B cell (primary cell): ENCODE measurements at regions not wholly inside any gene's neighbourhood (a gene's known extent, or its start where the extent isn't known, plus 50 kb on each side); places are given as distances from the start of the nearest gene placed in this dataset.

Experiments
- ATAC-seq: fragments of 200-7000 bp; cut with Tn5 transposase; one replicate; pipeline ENCODE4 v1.10.0; 2021; ENCODE audit warnings: low read depth, mild to moderate bottlenecking, moderate number of reproducible peaks, moderate library complexity
- CTCF ChIA-PET: fragments of 350-600 bp; sonication (Branson Sonifier 250); formaldehyde crosslinking; loops from one replicate; lab custom pipeline; 2021; ENCODE audit warnings: antibody characterized with exemption, inconsistent platforms; lab: Charles Lee
- POLR2A ChIA-PET: fragments of 350-600 bp; sonication (Branson Sonifier 250); formaldehyde crosslinking; loops from one replicate; lab custom pipeline; 2021; ENCODE audit warnings: antibody characterized with exemption; lab: Charles Lee
- DNase-seq: peaks from one replicate; pipeline ENCODE4 v3.0.0; 2013
- H2AFZ ChIP-seq: 2 replicates; pipeline ENCODE4 v1.6.1; 2012; ENCODE audit warnings: mild to moderate bottlenecking, low read depth, low read length; ENCODE audit not compliant: insufficient read depth, poor library complexity, severe bottlenecking
- H3K27ac ChIP-seq, 2 donors: 1 replicate in 1 of 2; 2 replicates in 1 of 2; pipeline ENCODE4 v1.5.1; 2012 to 2013; ENCODE audit warnings: low read length in 2 of 2, mild to moderate bottlenecking in 2 of 2, moderate library complexity in 1 of 2
- H3K27me3 ChIP-seq, 4 experiments: fragments of 200-600 bp in 1 of 4; sonication (generic) in 1 of 4; replicated peaks in 1 of 4; 1 replicate in 2 of 4; 2 replicates in 2 of 4; pipeline versions ENCODE4 v1.6.1 to v1.7.0; 2013 to 2016; ENCODE audit warnings: low read length in 3 of 4, mild to moderate bottlenecking in 2 of 4, mixed read lengths in 1 of 4, moderate library complexity in 1 of 4; ENCODE audit not compliant: insufficient read depth in 4 of 4, control insufficient read depth in 3 of 4; ENCODE audit errors: control extremely low read depth in 1 of 4
- H3K36me3 ChIP-seq, 2 experiments: replicated peaks in 1 of 2; 1 replicate in 1 of 2; 2 replicates in 1 of 2; pipeline versions ENCODE4 v1.6.1 to v1.7.1; 2013; ENCODE audit warnings: low read length in 1 of 2; ENCODE audit not compliant: insufficient read depth in 2 of 2, control insufficient read depth in 1 of 2; ENCODE audit errors: control extremely low read depth in 1 of 2, extremely low read depth in 1 of 2
- H3K4me1 ChIP-seq, 2 donors: fragments of 200-600 bp in 1 of 2; sonication (generic) in 1 of 2; 1 replicate in 1 of 2; 2 replicates in 1 of 2; pipeline versions ENCODE4 v1.5.1 to v1.6.1; 2013 to 2017; ENCODE audit warnings: low read length in 2 of 2; ENCODE audit not compliant: control insufficient read depth in 2 of 2, insufficient read depth in 2 of 2
- H3K4me2 ChIP-seq: replicated peaks from 2 replicates; pipeline ENCODE3; 2012; ENCODE audit warnings: mild to moderate bottlenecking, low read depth, low read length; ENCODE audit not compliant: poor library complexity, severe bottlenecking
- H3K4me3 ChIP-seq, 5 experiments: fragments of 200-600 bp in 1 of 5; sonication (generic) in 1 of 5; 1 replicate in 3 of 5; 2 replicates in 2 of 5; pipeline versions ENCODE4 v1.5.1 to v1.7.0; 2011 to 2016; ENCODE audit warnings: low read length in 4 of 5, mild to moderate bottlenecking in 4 of 5, low read depth in 2 of 5, control low read depth in 1 of 5, moderate library complexity in 1 of 5; ENCODE audit not compliant: insufficient read depth in 1 of 5; ENCODE audit errors: control extremely low read depth in 1 of 5, extremely low read depth in 1 of 5
- H3K79me2 ChIP-seq: fragments of 200-600 bp; sonication (generic); one replicate; pipeline ENCODE4 v1.6.0; 2016; ENCODE audit warnings: low read length; ENCODE audit not compliant: control insufficient read depth, insufficient read depth
- H3K9ac ChIP-seq: fragments of 200-600 bp; sonication (generic); 2 replicates; pipeline ENCODE4 v1.6.1; 2017; ENCODE audit warnings: mild to moderate bottlenecking, low read length, moderate library complexity
- H3K9me3 ChIP-seq, 3 donors: one replicate each; pipeline versions ENCODE4 v1.6.1 to v1.7.1; 2013; ENCODE audit warnings: low read length in 2 of 3; ENCODE audit not compliant: control insufficient read depth in 2 of 3, insufficient read depth in 1 of 3; ENCODE audit errors: control extremely low read depth in 1 of 3
- H4K20me1 ChIP-seq: 2 replicates; pipeline ENCODE4 v1.6.0; 2012; ENCODE audit warnings: mild to moderate bottlenecking, low read length; ENCODE audit not compliant: insufficient read depth, control insufficient read depth, poor library complexity, severe bottlenecking
- H3K27ac Mint-ChIP-seq: one replicate; pipeline ENCODE4 v1.8.0; 2021; ENCODE audit warnings: mixed read lengths
- H3K27me3 Mint-ChIP-seq: one replicate; pipeline ENCODE4 v1.8.0; 2021; ENCODE audit warnings: mixed read lengths
- H3K4me1 Mint-ChIP-seq: one replicate; pipeline ENCODE4 v1.8.0; 2021; ENCODE audit warnings: mixed read lengths
- H3K4me3 Mint-ChIP-seq: one replicate; pipeline ENCODE4 v1.8.0; 2021; ENCODE audit warnings: mixed read lengths
- H3K9me3 Mint-ChIP-seq: one replicate; pipeline ENCODE4 v1.8.0; 2022; ENCODE audit warnings: mixed read lengths; ENCODE audit not compliant: insufficient read depth
- EZH2 ChIP-seq: IDR thresholded peaks from 2 replicates; pipeline ENCODE4 v1.6.1; 2012; ENCODE audit warnings: borderline replicate concordance, low read depth, mild to moderate bottlenecking, moderate library complexity, low read length; ENCODE audit not compliant: insufficient read depth, poor library complexity, severe bottlenecking
- WGBS: methylation state at CpG from one replicate; pipeline ENCODE4 v1.1.5; 2013; ENCODE audit warnings: missing lambda C conversion rate; ENCODE audit not compliant: insufficient coverage; 5-methylcytosine and 5-hydroxymethylcytosine counted together
- intact Hi-C: fragments of 100-400 bp; cut with micrococcal nuclease; formaldehyde crosslinking; loops from one replicate; pipeline ENCODE4 v1.10.0; 2022
- TF ChIP-seq, protein P1 (sequence below): fragments of 200-600 bp; IDR thresholded peaks from one replicate; pipeline ENCODE4 v1.8.0; 2022; ENCODE audit warnings: antibody characterized with exemption, mild to moderate bottlenecking

DNA sequence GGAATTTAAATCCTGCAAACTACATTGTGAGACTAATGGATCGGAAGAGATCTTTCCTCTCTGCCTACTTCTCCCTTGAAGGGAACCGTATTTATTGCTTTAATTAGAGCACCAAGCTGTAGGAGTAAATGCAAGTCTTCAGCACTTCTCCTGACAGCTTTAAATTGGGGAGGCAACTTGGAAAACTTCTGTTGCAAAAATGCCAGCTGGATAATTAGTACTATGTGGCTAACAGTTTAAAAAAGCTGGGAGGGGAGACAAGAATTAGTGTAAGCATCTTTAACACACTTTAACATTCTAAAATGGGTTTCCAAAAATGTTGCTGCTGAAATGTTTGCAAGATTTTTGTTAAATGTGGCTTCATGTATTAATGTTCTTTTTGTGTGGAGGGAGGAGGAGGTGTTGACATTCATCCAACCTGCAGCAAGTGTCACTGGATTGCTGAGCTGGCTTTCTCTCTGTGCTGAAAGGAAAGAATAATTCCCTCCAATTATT, 108.5 kb downstream of the PCTP start:
- TF ChIP-seq EZH2: no peak
- TF ChIP-seq, protein P1, sequence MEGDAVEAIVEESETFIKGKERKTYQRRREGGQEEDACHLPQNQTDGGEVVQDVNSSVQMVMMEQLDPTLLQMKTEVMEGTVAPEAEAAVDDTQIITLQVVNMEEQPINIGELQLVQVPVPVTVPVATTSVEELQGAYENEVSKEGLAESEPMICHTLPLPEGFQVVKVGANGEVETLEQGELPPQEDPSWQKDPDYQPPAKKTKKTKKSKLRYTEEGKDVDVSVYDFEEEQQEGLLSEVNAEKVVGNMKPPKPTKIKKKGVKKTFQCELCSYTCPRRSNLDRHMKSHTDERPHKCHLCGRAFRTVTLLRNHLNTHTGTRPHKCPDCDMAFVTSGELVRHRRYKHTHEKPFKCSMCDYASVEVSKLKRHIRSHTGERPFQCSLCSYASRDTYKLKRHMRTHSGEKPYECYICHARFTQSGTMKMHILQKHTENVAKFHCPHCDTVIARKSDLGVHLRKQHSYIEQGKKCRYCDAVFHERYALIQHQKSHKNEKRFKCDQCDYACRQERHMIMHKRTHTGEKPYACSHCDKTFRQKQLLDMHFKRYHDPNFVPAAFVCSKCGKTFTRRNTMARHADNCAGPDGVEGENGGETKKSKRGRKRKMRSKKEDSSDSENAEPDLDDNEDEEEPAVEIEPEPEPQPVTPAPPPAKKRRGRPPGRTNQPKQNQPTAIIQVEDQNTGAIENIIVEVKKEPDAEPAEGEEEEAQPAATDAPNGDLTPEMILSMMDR: no peak

DNA sequence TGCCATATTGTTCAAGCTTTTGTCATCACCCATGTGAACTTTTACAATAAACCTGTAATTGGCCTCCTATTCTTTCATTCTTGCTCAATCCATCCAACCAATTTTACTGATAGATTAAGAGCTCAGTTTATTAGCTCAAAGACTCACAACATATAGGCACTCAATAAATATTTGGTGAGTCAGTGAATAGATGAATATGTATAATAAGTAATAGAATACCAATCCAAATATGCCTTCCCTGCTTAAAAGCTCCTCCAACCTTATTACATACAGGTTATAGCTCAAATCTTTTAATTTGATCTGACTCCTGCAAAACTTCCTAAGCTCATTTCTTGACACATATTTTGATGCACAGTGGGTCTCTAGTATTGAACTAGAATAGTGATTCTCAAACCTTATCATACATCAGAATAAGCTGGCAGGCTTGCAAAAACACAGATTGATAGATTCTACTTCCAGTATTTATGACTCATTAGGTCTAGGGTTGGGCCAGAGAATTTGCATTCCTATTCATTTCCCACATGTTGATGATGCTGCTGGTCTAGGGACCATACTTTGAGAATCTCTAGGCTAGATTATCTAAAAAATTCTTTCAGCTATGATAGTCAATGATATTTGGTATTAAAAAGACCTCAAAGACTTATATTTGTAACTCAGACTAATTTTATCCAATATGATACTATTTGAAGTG, 114.4 kb downstream of the PCTP start:
- no peaks in the 10 kb centered on the region for H4K20me1 ChIP-seq
- H3K4me1 Mint-ChIP-seq: no peaks in the 10 kb centered on the region
- H3K9me3 Mint-ChIP-seq: no peaks in the 10 kb centered on the region
- intact Hi-C loops: no loop called here
- no peaks in the 10 kb centered on the region for H3K79me2 ChIP-seq
- no peak for DNase-seq
- H3K36me3 ChIP-seq: no peaks in the 10 kb centered on the region
- no peak overlapping the region for H2AFZ ChIP-seq
- no peaks in the 10 kb centered on the region for H3K4me1 ChIP-seq
- H3K9me3 ChIP-seq: peaks cover 0 to 7% (median 0%) of the 10 kb centered on the region in 3 donors
- no peak overlapping the region for H3K27ac Mint-ChIP-seq
- no peak overlapping the region for H3K27ac ChIP-seq
- H3K4me2 ChIP-seq: no peak overlapping the region
- POLR2A ChIA-PET: no interaction called here
- peaks cover 6% of the 10 kb centered on the region for H3K27me3 Mint-ChIP-seq
- TF ChIP-seq EZH2: no peak
- TF ChIP-seq, protein P1: no peak
- H3K27me3 ChIP-seq: no peaks in the 10 kb centered on the region
- no peak overlapping the region for H3K4me3 Mint-ChIP-seq
- H3K4me3 ChIP-seq: no peak overlapping the region
- ATAC-seq: no peak
- no peak overlapping the region for H3K9ac ChIP-seq
- CTCF ChIA-PET: interaction anchor here (0.6 kb wide), 1 partner anchor 42 kb away, joined by 3 read pairs; no protein-coding TSS in a partner anchor

More for the DNA sequence above, 108.5 kb downstream of the PCTP start:
- Histone ChIP-seq H4K20me1 (no peaks in the 10 kb centered on the region), H3K79me2 (no peaks in the 10 kb centered on the region), H3K9ac (no peak overlapping the region), H3K4me2 (no peak overlapping the region), H3K4me1 (no peaks in the 10 kb centered on the region), H3K27me3 (no peaks in the 10 kb centered on the region), H3K36me3 (no peaks in the 10 kb centered on the region), H2AFZ (no peak overlapping the region), H3K4me3 (no peak overlapping the region), H3K9me3 (peaks cover 0 to 2% (median 0%) of the 10 kb centered on the region in 3 donors), H3K27ac (no peak overlapping the region)
- Mint-ChIP-seq H3K4me3 (no peak overlapping the region), H3K9me3 (no peaks in the 10 kb centered on the region), H3K27me3 (peaks cover 4% of the 10 kb centered on the region), H3K27ac (no peak overlapping the region), H3K4me1 (no peaks in the 10 kb centered on the region)
- POLR2A ChIA-PET: interaction anchor here (0.6 kb wide), 1 partner anchor 14 kb away, joined by 8 read pairs; no protein-coding TSS in a partner anchor
- CTCF ChIA-PET: no interaction called here
- DNase-seq (no peak), ATAC-seq (no peak)
- no CpG with 5 or more reads among the region's 2 CpGs for WGBS
- intact Hi-C loops: no loop called here
